ENCODE measurements at regions not wholly inside any gene's neighbourhood (a gene's known extent, or its start where the extent isn't known, plus 50 kb on each side); places are given as distances from the start of the nearest gene placed in this dataset.

GRCh38 chr6:48186746-48187145, 75.7 kb upstream of the PTCHD4 start:
- TF ChIP-seq ZFX (IDR thresholded peaks at IDR 0.05): no peak

GRCh38 chr6:48184648-48185047, 73.7 kb upstream of the PTCHD4 start:
- no peak for TF ChIP-seq ZFX (IDR thresholded peaks at IDR 0.05)
- no peak for TF ChIP-seq CTCF (conservative IDR thresholded peaks at IDR 0.05)
- no peak overlapping the region for H3K27ac ChIP-seq

More at GRCh38 chr6:48186746-48187145, 75.7 kb upstream of the PTCHD4 start:
- no peak overlapping the region for H3K27ac ChIP-seq

- H3K27ac ChIP-seq: no peak overlapping the region
Observed at GRCh38 chr6:48183811-48184605, 73.0 kb upstream of the PTCHD4 start.

GRCh38 chr6:48183178-48183577, 72.2 kb upstream of the PTCHD4 start:
- H3K27ac ChIP-seq: no peak overlapping the region

More at GRCh38 chr6:48183811-48184605, 73.0 kb upstream of the PTCHD4 start:
- TF ChIP-seq CTCF (conservative IDR thresholded peaks at IDR 0.05): no peak
- TF ChIP-seq ZFX (IDR thresholded peaks at IDR 0.05): no peak

GRCh38 chr6:48178700-48179099, 67.7 kb upstream of the PTCHD4 start:
- no peak overlapping the region for H3K27ac ChIP-seq
- TF ChIP-seq CTCF (conservative IDR thresholded peaks at IDR 0.05) (no peak), ZFX (IDR thresholded peaks at IDR 0.05) (no peak)

More at GRCh38 chr6:48183178-48183577, 72.2 kb upstream of the PTCHD4 start:
- no peak for TF ChIP-seq CTCF (conservative IDR thresholded peaks at IDR 0.05)
- no peak for TF ChIP-seq ZFX (IDR thresholded peaks at IDR 0.05)

GRCh38 chr6:48177786-48178185, 66.8 kb upstream of the PTCHD4 start:
- TF ChIP-seq ZFX (IDR thresholded peaks at IDR 0.05) (no peak), CTCF (conservative IDR thresholded peaks at IDR 0.05) (no peak)
- no peak overlapping the region for H3K27ac ChIP-seq

- TF ChIP-seq CTCF (conservative IDR thresholded peaks at IDR 0.05) (no peak), ZFX (IDR thresholded peaks at IDR 0.05) (no peak)
- no peak overlapping the region for H3K27ac ChIP-seq
Observed at GRCh38 chr6:48176645-48177308, 65.8 kb upstream of the PTCHD4 start.

All from C4-2B (cell line).